Stimulated activated CD8-positive, alpha-beta memory T cell treated with anti-CD3 and anti-CD28 coated beads, Interleukin-7, amount 100 ng/mL, for 1 hour (primary cell): ENCODE measurements at regions not wholly inside any gene's neighbourhood (a gene's known extent, or its start where the extent isn't known, plus 50 kb on each side); places are given as distances from the start of the nearest gene placed in this dataset.

Experiments
- DNase-seq, 2 donors: peaks; one replicate each; pipeline ENCODE4 v3.0.0-alpha.2; 2020; ENCODE audit warnings: low read depth in 2 of 2

GRCh38 chr5:17761326-17761725 lies 127.1 kb downstream of the TAF11L14 start:
- no peak for DNase-seq

GRCh38 chr5:17763301-17763700 lies 129.0 kb downstream of the TAF11L14 start:
- no peak for DNase-seq

DNA sequence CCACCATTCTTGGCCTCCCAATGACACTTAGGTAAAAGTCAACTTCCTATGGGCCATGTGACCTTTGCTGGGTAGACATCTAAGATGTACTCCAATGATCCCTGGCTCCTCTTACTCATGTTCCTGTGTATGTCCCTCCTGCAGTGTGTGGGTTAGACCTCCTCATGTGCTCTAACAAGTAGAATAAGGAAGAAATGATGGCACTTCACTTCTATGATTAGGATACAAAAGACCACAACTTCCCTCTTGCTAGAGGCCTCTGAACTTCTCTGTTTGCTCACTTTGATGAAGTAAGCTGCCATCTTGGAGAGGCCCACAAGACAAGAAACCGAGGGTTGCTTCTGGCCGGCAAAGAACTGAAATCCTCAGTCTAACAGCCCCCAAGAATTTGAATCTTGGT lies 131.8 kb downstream of the TAF11L14 start:
- no peak for DNase-seq

DNA sequence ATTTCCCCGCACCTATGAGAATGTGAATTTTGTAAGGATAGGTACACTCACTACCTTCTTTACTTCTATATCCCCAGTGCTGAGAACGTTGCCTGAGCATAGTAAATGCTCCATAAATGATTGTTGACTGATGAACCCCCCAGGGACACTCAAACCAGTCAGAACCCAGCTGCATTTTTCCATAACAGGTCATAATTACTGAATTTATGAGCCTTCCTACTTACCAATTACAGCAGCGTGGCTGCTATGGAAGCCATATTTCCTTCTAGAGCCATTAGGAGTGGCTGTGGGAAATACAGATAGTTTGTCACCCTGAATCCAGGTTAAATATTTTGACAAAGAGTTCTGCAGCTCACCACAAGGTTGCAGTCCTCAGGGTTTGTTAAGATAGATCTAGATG lies 135.0 kb downstream of the TAF11L14 start:
- DNase-seq = no peak

DNA sequence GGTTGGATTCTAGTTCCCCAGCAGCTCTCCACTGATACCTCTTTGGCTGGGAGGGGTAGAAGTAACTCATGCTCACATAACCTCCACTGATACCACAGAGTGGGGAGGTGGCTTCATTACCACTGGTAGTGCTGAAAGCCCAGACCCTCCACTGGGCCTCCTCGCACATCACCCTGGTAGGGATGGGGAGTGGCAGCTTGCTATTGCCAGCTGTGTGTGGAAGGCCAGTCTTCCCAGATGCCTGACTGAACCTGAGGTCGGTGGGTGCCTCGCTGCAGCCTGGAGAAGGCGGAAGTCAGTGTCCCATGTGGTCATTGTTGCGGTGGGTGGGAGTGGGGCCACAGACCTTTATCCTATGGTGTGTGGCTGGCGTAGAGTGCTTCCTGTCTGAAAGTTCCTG lies 138.0 kb downstream of the TAF11L14 start:
- no peak for DNase-seq

DNA sequence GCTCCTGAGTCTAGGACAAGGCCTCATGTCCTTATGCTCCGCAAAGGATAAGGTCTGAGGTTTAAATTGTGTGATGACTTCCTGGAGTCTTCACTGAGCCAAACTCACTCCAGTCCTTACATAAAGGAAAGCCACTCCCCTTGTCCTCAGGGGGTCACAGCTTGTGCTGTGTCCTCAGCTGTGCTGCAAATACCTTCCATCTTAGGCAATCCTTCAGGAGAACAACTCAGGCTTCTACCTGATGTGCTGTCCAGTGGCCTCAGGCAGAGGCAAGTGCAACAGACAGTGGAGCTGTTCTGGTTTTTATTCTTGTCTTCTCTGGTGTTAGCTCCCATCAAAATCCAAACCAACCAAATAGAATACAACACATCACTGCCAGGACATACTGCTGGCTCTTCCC lies 151.5 kb downstream of the TAF11L14 start:
- DNase-seq = no peak

DNA sequence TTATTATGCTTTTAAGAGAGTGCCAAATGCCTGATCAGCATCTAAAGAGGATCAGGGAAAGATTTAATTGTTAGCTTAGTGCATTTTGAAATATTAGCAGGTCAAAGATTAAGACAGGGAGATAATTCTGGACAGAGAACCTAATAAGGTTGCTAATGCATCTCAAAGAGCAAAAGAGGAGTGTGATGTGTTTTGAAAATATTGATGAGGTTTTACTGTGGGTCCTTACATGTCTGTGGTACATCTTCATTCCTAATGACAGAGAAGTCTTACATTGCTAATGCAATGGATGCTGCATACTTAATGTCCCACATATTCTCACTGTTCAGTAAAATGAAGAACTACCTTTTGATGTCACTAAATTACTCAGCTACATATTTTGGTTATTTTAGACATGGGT lies 154.1 kb downstream of the TAF11L14 start:
- no peak for DNase-seq

- no peak for DNase-seq
Observed at GRCh38 chr5:17794201-17794600, 159.9 kb downstream of the TAF11L14 start.

DNA sequence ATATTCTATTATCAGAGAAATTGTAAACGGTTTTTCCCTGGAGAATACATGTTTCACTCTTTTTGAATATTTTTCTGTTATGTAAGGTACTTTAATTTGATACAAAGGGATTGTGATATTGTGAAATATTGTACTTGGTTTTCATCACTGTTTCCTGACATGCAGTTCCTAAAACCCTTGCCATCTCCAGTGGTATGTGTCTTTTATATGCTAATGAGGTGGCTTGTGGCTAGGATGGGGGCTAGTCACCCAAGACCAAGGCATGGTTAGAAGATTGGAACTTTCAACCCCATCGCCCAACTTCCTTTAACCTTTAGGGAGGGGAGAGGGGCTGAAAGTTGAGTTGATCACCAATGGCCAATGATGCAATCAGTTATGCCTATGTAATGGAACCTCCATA lies 160.6 kb downstream of the TAF11L14 start:
- no peak for DNase-seq

GRCh38 chr5:17796142-17796541 lies 161.9 kb downstream of the TAF11L14 start:
- no peak for DNase-seq

GRCh38 chr5:17796757-17797396 lies 162.6 kb downstream of the TAF11L14 start:
- no peak for DNase-seq

GRCh38 chr5:17799521-17799920 lies 165.3 kb downstream of the TAF11L14 start:
- no peak for DNase-seq

DNA sequence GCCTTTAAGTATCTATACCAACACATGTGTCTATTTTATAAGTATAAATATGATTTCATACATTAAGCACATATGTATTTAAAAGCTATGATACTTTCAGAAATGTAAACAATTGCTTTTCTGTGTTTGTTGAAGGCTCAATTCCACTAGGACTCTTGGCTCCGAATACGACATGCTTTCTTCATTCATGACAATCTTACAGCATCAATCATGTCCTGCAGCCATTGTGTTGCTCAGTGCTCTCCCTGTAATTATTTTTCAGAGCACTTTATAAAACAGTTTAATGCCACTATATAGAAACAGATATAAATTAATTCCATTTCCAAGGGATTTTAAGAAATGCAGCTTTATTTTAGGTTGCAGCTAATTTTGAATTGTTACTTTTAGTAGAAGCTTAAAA lies 167.3 kb downstream of the TAF11L14 start:
- no peak for DNase-seq

- DNase-seq = no peak
Observed at GRCh38 chr5:17802256-17802655, 168.0 kb downstream of the TAF11L14 start.

DNA sequence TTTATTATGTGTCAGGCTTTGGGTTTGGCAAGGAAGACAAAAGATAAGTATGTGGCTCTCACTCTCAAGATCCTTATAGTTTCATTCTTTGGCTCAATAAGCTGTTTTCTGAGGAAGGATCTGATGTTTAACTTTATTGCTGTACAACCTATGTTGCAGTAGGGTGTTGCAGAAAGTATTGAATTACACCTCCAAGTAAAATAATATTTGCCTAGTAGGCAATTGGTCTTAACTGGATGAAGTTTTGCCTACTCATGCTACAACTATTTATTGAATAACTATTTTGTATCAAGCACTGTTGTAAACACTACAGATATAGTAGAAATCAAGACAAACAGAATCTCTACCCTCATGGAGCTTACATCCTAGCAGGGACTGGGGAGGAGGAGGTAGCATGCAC lies 169.7 kb downstream of the TAF11L14 start:
- DNase-seq = no peak

- no peak for DNase-seq
Observed at GRCh38 chr5:17805227-17805825, 171.1 kb downstream of the TAF11L14 start.

DNA sequence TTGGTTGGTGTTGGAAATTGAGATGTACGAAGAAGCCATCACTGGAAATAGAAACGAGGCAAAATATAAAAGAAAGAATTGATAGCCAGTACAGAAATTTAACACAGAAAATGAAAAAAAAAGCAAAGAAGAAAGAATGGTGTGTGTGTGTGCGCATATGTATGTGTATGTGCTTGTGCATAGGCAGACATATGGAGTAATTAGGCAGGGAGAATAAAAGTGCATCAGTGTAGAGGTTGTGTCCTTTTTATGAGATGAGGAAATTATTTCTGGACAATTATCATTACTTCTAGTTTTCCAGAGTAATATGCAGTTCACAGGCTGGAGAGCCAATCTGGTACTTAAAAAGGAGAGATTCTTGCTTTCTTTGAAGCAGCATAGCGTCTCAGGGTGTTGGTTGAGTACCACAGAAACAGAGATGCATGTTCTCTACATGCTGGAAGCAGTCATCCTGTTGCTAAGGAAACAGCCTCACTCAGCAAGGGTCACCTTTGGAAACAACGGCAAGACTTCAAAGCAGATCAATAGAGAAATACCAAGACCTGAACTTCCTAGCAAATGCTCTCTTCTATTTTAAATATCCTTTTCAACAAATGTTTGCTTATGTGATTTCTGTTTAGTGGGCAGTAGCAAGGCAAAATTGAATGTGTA lies 172.7 kb downstream of the TAF11L14 start:
- no peak for DNase-seq

GRCh38 chr5:17808566-17808965 lies 174.3 kb downstream of the TAF11L14 start:
- DNase-seq = no peak

DNA sequence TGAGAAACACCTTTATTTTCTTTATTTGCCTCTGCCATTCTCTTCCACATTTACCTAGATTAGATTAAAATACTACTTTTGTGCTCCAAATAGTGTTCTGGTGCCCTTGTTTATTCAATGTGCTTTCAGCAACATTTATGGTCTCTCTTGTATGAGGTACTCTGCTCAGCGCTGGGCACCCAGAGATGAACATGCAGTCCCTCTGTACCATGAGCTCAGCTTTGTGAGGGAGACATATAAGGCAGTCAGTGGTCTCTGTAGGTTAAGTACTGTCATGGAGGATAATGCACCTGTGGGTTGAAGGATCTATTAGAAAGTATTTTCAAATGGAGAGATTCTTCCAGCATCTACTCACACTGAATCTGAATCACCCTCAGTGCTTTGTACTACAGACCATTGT lies 176.5 kb downstream of the TAF11L14 start:
- DNase-seq = no peak

- no peak for DNase-seq
Observed at GRCh38 chr5:17813214-17813613, 179.0 kb downstream of the TAF11L14 start.

DNA sequence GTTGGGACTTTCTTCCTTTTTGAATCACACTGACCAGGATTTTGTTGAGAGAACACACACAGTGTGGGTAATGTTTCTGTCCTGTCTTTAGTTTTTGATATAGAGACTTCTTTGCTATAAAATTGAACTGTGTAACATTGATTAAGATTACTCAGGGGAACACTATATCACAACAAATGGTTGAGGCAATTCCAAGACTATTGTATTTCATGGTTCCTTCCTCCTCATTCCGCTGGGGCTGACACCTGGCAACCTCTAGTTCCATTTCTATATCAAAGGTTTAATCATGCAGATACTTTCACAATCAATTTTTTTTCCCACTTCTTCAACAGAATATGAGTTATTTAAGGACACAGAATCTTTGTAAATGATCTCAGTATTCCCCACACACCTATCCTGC lies 182.2 kb downstream of the TAF11L14 start:
- no peak for DNase-seq

GRCh38 chr5:17816944-17817343 lies 182.7 kb downstream of the TAF11L14 start:
- no peak for DNase-seq

GRCh38 chr5:17817990-17818389 lies 183.7 kb downstream of the TAF11L14 start:
- no peak for DNase-seq
